NCI-H187 treated with DMSO at 0.1 percent for 48 hours (cell line): ENCODE measurements at regions not wholly inside any gene's neighbourhood (a gene's known extent, or its start where the extent isn't known, plus 50 kb on each side); places are given as distances from the start of the nearest gene placed in this dataset.
"Not testable (repeated sequence)": the region's sequence is repeated elsewhere in the genome, so short reads cannot be mapped to it uniquely, and the experiment has no call there.

ENCODE experiments used
- DNase-seq: peaks from one replicate; lab custom pipeline; 2025; lab: John Stamatoyannopoulos, UW

DNA sequence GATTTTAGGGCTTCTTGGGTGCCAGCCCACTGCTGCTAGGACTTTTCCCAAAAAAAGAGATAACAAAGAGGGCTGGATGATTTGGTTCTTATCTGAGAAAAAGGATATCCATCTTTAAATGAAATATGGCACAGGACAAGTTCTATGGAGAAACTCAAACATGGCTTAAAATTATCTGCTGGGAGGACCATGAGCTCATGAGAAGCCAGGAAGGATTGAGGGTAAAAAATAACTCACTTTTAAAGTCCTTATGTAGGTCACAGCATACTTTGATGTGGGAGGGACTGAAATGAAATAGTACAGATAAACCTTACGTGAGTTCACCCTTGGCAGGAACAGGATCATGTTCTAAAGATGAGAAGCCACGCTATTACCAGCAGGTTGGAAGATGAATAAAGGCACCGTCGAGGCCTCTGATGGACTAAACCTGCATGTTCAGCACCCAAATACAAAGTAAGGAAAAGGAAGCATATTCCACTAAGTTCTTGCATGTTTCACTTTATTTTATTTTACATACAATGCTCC is 369.2 kb upstream of the KLF6 start:
- no peak for DNase-seq

DNA sequence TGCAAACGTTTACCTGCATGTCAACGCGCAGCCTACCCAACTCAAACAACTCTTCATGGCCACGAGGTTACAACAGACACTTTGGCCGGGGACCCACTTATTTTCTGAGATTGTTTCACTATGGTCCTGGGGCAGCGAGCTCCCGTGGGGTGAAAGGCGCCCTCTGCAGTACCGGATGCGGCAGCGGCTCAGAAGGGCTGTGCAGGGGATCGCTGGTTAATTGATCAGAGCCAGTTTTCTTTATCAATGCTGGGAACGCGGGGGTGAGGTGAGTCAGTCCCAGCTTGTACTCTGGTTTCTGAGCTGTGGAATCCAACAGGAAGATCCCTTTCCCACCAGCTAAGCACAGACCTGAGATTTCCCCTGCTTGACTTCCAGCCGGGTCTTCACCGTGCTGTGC is 366.5 kb upstream of the KLF6 start:
- DNase-seq, result no peak

DNA sequence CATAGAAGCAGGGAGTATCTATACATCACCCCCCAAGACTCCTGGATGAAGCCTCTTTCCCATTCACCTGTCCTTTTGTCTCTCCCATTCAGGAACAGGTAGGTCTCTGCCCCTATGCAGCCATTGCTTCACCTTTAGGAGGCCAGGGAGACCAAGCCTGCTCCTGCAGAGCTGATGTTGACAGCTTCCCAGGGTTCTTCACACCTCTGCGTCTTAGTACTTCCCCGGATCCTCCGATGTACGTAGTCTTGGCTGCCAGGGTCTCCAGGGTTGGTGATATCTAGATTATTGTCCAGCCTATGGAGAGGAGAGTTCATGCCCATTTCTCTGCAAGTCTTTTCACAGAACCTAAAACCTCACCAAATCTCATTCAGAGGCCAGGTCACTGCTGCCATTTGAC is 365.7 kb upstream of the KLF6 start:
- no peak for DNase-seq

DNA sequence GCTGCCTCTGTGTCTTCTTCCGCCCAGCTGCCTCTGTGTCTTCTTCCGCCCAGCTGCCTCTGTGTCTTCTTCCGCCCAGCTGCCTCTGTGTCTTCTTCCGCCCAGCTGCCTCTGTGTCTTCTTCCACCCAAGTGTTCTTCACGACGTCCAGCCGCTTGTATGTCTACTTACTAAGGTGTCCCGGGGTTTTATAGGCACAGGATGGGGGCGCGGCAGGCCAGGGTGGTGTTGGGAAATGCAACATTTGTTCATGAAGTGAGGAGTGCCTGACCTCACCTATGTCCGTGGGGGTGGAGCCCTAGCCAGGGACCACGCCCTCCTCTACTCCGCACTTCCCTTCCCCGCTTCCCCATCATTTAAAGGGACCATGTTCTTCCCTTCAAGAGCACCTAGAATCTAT is 364.5 kb upstream of the KLF6 start:
- not testable (repeated sequence) for DNase-seq

DNA sequence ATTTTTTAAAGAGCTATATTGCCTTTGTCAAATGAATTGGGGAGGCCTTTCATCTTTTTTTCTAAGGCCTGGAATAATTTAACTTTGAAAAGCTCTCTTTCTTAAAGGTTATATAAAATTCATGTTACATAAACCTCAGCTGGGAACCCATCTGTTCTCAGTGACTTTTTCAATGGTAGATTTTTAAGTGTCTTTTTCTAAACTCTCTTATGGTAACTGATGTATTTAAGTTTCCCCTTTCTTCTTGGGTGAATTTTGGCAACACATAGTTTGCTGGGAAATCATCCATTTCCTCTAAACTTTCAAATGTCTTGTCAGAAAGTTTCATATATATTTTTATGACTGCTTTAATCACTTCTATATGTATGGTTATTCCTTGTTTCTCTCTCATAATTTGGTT is 362.2 kb upstream of the KLF6 start:
- DNase-seq, result no peak

DNA sequence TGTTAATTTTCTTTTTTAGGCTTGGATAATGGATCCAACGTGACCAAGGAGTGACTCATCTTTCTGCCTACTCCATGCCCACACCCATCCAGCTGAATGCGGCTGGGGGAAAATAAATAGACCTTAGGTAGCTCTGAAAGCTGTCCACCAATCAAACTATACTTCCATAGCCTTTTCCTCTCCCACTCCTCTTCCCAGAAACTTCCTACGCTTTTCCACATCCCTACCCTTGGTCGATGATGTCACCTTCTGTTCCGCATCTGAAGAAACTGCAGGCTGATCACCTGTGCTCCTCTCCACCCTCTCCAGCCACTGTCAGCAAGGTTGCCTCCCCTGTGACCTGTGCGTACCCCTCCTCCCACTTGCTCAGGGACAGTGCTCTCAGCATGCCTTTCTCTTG is 359.8 kb upstream of the KLF6 start:
- no peak for DNase-seq

DNA sequence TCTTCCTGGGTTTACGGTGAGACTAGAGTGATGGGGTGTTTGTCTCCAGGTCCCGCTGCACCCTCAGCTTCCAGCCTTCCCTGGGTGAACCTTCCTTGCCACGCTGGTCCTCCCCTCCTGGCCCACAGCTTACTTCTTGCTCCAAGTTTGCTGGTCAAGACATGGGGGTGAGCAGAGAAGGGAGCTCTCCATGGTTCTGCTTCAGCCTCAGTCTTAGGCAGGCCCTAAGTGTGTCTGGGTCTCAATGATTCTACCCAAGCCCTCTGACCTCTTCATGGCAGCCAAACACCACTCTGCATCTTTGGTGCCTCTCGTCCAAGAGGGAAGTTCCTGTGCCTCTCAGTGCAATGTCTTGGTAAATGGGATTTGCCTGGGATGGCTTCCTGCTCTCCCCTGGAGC is 356.5 kb upstream of the KLF6 start:
- DNase-seq, result no peak

DNA sequence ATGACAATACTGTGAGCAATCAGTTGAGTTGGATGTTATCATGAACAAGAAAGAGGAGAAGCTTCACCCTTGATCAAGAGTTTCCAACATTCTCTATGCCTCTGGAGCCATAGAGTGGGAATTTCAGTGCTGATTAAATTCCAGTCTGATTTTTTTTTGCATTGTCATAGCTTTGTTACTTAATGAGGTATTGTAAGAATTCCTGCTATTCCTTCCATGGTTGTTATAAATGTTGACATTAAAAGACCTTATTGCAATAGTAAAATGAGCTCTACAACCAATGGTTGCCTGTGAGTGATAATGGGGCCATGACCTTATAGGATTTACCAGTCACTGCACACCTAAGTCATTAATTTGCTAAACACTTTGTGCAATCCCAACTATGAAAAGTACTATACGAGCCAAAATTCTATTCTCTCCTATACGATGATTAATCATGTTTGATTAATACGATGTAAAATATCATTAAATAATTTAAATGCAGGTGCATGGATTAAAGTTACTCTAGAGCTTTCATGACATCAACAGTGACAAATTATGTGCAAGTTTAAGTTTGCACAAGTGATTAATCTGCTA is 353.2 kb upstream of the KLF6 start:
- no peak for DNase-seq

DNA sequence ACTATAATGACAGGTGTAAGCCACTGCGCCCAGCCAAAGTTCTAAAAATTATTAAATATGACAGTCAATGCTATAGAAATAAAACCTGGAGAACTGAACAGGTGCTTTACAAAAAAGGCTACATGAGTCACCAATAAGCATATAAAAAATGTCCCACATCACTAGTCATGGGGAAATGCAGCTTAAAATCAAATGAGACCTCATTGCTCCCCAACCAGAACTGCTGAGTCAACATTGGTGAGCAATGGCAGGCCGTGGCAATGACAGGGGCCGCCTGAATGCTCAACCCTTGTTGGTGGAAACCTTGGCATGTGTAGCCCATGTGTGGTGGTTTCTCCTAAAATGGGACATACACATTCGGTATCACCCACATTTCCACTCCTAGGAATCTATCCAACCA is 352.3 kb upstream of the KLF6 start:
- no peak for DNase-seq

DNA sequence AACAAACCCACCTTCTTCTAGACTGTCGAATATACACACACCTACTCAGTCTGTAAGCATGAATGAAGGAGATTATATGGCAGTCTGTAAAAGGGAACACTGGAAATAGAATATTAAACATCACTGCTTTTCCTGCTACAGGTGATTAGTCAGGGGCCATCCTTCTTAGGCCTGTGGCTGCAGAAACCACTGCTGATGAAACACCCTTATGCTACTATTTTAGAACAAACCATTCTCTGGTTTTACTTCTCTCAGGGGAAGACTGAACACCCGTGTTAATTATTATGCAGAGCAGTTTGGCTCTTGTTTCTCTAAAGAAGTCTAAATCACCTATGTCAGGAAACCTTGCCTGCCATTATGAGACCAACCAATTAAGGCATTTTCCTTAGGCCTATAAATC is 351.1 kb upstream of the KLF6 start:
- DNase-seq, result no peak

DNA sequence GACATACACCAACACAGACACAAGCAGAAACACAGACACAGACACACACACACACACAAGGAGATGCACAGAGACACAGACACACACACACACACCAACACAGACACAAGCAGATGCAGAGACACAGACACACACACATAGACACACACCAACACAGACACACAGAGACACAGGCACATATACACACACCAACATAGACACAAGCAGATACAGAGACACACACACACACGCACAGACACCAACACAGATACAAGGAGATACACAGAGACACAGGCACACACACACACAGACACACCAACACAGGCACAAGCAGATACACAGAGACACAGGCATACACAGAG is 347.2 kb upstream of the KLF6 start:
- DNase-seq, result no peak

DNA sequence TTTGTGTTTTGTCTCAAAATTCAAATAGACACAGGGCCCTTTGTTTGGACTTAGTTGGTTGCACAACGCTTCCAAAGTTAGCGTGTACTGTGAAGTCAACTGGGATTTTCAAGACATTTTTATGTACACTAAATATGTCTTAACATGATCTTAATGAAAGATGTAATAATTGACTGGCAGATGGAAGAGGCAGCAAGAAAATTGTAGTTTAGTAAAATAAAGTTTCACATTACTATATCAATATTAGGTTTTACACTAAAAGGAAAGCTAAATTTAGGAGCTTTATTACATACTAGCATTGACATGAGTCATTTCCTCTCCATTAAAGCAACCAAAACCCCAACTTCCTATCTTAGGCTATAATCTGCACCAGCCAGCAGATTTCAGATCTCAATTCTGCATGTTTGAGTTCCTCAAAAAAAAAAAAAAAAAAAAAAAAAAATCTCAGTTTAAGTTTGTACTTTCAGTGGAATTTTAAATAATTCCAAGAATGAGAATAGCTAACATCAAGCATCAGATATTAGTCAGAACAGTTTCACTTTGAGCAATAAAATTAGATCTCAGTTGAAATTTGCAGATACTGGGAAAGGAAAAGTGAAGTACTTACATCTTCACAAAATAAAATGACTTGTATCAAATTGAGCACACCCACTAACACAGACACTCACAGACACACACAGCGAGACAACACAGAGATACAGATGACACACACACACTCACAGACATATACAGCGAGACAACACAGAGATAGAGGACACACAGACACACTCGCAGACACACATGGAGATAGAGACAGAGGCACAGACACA is 346.6 kb upstream of the KLF6 start:
- no peak for DNase-seq

DNA sequence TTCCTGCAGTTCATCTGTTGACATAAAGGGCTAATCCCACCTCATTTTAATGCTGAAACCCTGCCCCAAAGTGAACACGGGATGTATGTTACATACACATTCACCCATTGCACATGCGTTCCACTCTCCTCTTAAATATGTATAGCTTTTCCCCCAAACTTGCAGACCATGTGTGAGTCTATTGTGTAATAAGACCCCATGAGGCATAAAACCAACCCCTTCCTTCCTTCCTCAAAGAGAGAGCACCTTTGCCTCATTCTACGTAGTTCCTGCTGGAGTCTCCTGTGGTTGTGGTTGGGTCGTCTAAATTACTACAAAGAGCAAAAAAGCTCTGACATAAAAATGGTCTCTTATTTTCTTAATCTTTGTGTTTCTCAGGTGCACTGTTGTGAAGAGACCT is 345.7 kb upstream of the KLF6 start:
- DNase-seq, result no peak

DNA sequence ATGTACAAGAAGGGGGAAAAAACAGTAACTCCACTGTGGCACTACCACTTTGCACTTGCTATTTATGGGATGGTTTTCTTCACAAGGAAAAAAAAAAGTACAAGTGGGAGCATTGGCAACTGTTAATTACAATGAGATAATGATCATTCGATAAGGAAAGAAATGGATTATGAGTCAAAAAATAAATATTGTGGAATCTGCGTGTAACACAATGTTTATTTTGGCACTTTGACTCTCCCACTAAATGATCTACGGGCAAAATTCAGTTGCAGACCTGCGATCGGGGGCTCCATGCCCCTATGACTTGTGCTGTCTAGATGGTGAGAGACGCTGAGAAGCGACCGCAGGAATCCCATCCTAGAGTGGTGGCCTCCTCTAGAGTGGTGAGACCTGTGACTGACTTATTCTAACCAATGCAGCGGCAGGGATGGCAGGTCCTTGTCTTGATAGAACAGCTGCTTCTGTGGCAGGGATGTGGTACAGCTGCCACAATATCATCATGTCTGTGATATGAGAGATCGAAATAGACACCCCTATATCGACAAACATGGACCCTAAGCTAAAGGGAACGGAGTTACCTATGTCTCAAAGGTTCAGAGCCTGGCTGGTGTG is 345.0 kb upstream of the KLF6 start:
- DNase-seq, result no peak

DNA sequence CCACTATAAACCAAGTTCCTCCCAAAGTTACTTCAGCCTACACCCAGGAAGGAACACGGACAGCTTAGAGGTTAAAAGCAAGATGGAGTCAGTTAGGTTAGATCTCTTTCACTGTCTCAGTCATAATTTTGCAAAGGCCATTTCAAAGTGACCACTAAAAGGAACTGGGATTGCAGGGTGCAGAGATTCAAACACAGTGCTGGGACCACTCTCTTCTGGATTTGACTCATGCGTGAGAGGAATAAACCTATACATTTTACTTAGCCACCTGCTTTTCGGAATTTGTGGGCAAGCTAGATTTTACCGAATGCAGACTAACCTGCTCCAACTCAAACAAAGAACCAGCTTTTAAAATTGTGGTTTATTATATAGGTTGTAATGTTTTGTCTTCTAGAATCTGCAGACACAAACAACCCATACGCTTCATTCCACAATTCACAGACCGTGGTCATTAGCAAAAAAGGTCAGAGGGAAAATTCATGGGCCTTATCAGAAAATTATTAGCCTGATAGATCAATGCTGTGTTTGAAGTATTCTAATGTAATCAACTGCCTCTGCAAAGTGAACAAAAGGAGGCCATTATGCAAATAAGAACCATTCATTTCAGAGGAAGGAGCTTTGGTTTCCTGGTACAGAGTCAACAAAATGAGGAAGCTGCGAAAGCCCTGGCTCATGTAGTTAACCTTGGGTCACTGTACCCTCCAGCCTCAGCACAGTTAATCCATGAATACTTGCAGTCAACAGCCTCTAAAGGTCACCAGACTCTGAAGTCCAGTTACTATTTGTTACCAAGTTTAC is 342.7 kb upstream of the KLF6 start:
- DNase-seq, result no peak

DNA sequence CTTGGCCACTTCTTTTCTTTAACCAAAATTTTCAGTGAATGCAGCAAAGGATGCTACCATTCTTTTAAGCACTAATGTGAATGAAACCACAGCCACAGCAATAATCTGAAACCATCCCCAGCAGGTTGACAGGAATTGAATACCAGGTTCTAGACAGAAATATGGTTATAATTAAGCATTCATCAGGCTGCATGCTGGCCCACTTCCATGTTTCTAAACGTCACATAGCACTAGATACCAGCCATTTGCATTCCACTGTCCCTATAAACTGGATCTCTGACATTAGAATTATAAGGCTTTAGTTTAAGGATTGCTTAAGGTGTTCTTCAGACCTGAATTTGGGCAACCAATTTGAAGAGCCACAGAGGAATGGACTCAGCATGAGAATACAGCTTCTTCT is 340.8 kb upstream of the KLF6 start:
- no peak for DNase-seq

DNA sequence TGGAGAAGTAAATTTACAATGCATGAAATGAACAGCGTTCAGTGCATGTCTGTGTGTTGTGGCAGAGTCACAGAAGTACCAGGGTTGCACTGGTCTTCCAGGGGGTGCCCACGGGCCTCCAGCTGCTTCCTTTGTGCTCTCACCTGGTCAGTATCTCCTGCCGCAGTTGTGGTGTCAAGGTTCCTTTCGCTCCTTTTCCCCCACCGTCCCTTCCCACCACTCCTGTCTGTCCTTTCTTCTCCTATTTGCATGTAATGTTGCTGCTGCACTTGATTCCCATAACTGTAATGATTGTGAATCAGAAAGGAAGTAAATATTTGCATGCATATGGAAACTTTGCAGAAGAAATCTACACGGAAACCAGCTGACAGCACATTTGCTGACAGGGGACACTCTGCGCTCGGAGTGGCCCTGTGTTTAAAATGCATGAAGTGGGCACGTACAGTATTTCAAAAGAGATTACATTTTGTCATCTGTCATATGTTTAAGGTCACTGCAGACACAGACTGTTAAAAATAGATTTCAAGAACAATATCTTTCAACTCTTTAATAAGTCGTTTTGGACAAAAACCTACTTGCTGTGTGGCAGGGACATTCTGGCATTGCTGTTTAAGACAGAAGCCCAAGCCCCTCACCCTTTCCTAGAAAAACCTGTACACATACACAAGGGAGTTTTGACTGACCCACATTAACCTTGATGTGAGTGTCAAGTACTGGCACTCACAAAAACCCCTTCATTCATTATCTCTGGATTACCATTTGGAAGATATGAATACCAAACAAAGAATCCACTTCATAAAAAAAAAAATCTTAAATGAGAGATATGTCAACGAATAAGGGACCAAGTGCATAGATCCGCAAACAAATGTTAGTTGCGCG is 336.7 kb upstream of the KLF6 start:
- no peak for DNase-seq

DNA sequence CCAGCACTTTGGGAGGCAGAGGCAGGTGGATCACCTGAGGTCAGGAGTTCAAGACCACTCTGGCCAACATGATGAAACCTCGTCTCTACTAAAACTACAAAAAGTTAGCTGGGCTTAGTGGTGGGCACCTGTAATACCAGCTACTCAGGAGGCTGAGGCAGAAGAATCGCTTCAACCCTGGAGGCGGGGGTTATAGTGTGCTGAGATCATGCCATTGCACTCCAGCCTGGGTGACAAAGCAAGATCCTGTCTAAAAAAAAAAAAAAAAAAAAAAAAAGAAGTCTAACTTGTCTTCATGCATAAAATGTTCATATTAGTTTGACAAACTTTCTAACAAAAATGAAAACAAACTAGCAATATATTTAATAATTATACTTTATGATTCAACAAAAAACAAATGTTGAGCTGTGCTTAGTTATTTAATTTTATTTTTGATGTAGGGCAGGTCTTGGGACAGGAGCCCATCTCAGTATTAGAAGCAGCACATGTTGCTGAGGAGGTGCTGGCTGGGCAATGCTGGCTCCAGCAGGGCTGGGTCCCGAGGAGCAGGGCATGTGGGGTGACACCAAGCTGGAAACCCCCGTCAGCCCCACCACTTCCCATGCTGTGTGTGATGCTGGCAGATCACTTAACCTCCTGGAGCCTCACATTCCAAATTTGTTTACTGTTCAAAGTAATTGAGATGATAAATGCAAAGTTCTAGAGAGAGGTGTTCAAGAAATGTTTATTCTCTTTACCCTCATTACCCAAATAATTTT is 335.3 kb upstream of the KLF6 start:
- DNase-seq, result no peak

DNA sequence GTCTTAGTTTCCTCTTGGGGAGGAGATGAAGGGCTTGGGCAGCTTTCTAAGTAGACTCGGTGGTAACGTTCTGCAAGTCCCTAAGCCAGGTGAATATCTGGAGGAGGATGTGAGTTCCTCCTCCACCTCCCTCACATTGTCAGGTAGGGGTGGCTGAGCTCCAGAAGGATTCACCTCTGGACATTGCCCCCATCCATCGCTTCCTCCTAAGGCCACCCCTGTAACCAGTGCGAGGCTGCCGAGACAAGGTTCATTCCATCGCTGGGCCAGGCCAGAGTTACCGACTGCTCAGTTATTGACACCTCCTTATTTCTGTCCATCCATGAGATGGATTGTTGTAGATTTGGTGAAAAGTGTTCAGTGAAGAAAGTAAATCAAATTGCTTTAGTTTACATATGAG is 334.1 kb upstream of the KLF6 start:
- DNase-seq, result no peak

DNA sequence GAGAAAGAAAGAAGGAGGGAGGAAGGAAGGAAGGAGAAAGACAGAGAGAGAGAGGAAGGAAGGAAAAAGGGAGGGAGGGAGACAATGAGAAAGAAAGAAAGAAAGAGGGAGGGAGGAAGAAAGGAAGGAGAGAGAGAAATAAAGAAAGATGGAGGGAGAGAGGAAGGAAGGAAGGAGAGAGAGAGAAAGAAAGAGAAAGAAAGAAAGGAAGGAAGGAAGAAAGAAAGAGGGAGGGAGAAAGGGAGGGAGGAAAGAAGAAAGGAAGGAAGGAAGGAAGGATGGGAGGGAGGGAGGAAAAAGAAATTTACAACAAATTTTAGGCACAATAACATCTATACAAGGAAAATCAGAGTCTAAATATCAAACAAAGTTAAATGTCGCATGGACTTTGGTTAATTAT is 332.6 kb upstream of the KLF6 start:
- no peak for DNase-seq

DNA sequence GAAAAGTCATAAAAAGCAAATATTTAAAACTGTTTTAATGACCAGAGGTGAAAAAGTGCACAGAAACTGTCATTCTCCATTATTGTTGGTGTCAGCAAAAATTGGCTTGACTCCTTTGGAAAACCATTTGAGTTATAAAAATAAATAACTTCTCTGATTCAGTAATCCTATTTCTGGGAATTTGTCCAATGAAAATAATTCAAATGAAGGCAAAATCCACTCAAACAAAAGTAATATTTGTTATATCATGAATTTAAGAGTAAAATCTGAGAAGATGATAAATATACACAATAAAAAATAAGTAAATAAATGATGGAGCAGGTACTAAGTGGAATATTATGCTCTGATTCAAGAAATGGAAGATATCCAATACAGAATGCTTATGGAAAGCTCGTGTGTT is 326.6 kb upstream of the KLF6 start:
- no peak for DNase-seq
